ENCODE measurements at regions not wholly inside any gene's neighbourhood (a gene's known extent, or its start where the extent isn't known, plus 50 kb on each side); places are given as distances from the start of the nearest gene placed in this dataset.
"Not testable (repeated sequence)": the region's sequence is repeated elsewhere in the genome, so short reads cannot be mapped to it uniquely, and the experiment has no call there.

GRCh38 chr10:14417336-14417735, 86.6 kb upstream of the FRMD4A start:
- TF ChIP-seq PATZ1 (CRISPR knock-in tag; IDR thresholded peaks at IDR 0.05; ENCODE audit: borderline replicate concordance); ZFP3 (CRISPR knock-in tag; IDR thresholded peaks at IDR 0.05); RARB (CRISPR knock-in tag; IDR thresholded peaks at IDR 0.05); CSDC2 (CRISPR knock-in tag; IDR thresholded peaks at IDR 0.05); TOX (CRISPR knock-in tag; IDR thresholded peaks at IDR 0.05; ENCODE audit: borderline replicate concordance); TCF4 (CRISPR knock-in tag; IDR thresholded peaks at IDR 0.05; ENCODE audit: borderline replicate concordance); PPARA (CRISPR knock-in tag; IDR thresholded peaks at IDR 0.05; ENCODE audit: borderline replicate concordance): not testable (repeated sequence)

Data from SK-N-SH treated with all-trans-retinoic acid at 6 μM for 48 hours (cell line).